Keratinocyte (primary cell): ENCODE measurements at regions not wholly inside any gene's neighbourhood (a gene's known extent, or its start where the extent isn't known, plus 50 kb on each side); places are given as distances from the start of the nearest gene placed in this dataset.

Experiments
- DNase-seq: peaks from one replicate; pipeline ENCODE4 v3.0.0-alpha.2; 2011; ENCODE audit warnings: low read depth, missing footprints, low spot score
- FAIRE-seq: peaks from 2 replicates; lab custom pipeline; 2011; peaks lifted over from hg19 to GRCh38; lab: Jason Lieb, UNC
- H2AFZ ChIP-seq: 2 replicates; pipeline ENCODE4 v1.6.0; 2012; ENCODE audit warnings: low read length, control low read depth, inconsistent platforms; ENCODE audit not compliant: control insufficient read depth
- H3K27ac ChIP-seq: 2 replicates; pipeline ENCODE4 v1.5.1; 2011; ENCODE audit warnings: low read length; ENCODE audit not compliant: control insufficient read depth, insufficient read depth
- H3K27me3 ChIP-seq: 3 replicates; pipeline ENCODE4 v1.6.0; 2011; ENCODE audit warnings: low read length; ENCODE audit not compliant: control insufficient read depth, insufficient read depth; ENCODE audit errors: extremely low read depth
- H3K36me3 ChIP-seq, 2 experiments: 2 replicates in 1 of 2; 3 replicates in 1 of 2; pipeline ENCODE4 v1.5.1; 2011; ENCODE audit warnings: low read length in 2 of 2, mild to moderate bottlenecking in 1 of 2; ENCODE audit not compliant: control insufficient read depth in 2 of 2, insufficient read depth in 2 of 2; ENCODE audit errors: extremely low read depth in 1 of 2
- H3K4me1 ChIP-seq: 3 replicates; pipeline ENCODE4 v1.5.1; 2011; ENCODE audit warnings: low read length; ENCODE audit not compliant: control insufficient read depth, insufficient read depth; ENCODE audit errors: extremely low read depth
- H3K4me2 ChIP-seq: 3 replicates; pipeline ENCODE4 v1.6.0; 2011; ENCODE audit warnings: low read depth, low read length; ENCODE audit not compliant: control insufficient read depth, insufficient read depth; ENCODE audit errors: extremely low read depth
- H3K4me3 ChIP-seq, 3 experiments: fragments of 200-600 bp in 1 of 3; sonication (generic) in 1 of 3; 2 replicates in 2 of 3; 3 replicates in 1 of 3; pipeline ENCODE4 v1.5.1; 2011 to 2016; ENCODE audit warnings: low read length in 3 of 3, mild to moderate bottlenecking in 3 of 3, control low read depth in 2 of 3, inconsistent platforms in 1 of 3, low read depth in 1 of 3, mixed read lengths in 1 of 3, mixed run types in 1 of 3, moderate library complexity in 1 of 3; ENCODE audit not compliant: control insufficient read depth in 2 of 3, insufficient read depth in 2 of 3; ENCODE audit errors: extremely low read depth in 1 of 3
- H3K79me2 ChIP-seq: 2 replicates; pipeline ENCODE4 v1.6.0; 2012; ENCODE audit warnings: low read length; ENCODE audit not compliant: control insufficient read depth, insufficient read depth
- H3K9ac ChIP-seq: 3 replicates; pipeline ENCODE4 v1.6.0; 2011; ENCODE audit warnings: low read length; ENCODE audit not compliant: control insufficient read depth, insufficient read depth; ENCODE audit errors: extremely low read depth
- H3K9me1 ChIP-seq: 3 replicates; pipeline ENCODE4 v1.6.0; 2011; ENCODE audit warnings: low read length; ENCODE audit not compliant: control insufficient read depth, insufficient read depth; ENCODE audit errors: extremely low read depth
- H3K9me3 ChIP-seq: 2 replicates; pipeline ENCODE4 v1.5.1; 2012; ENCODE audit warnings: low read depth, low read length; ENCODE audit not compliant: control insufficient read depth
- H4K20me1 ChIP-seq: 3 replicates; pipeline ENCODE4 v1.6.0; 2011; ENCODE audit warnings: low read length; ENCODE audit not compliant: control insufficient read depth, insufficient read depth; ENCODE audit errors: extremely low read depth
- CTCF ChIP-seq, 3 experiments: IDR thresholded peaks in 1 of 3; conservative IDR thresholded peaks in 1 of 3; optimal IDR thresholded peaks in 1 of 3; 2 replicates in 2 of 3; 3 replicates in 1 of 3; pipeline versions ENCODE3 to v1.5.1; 2011; ENCODE audit warnings: low read length in 3 of 3, mild to moderate bottlenecking in 3 of 3, moderate library complexity in 2 of 3, control low read depth in 1 of 3, inconsistent platforms in 1 of 3; ENCODE audit not compliant: insufficient read depth in 2 of 3; ENCODE audit errors: extremely low read depth in 1 of 3
- EZH2 ChIP-seq: IDR thresholded peaks from one replicate; pipeline ENCODE4 v1.6.1; 2012; ENCODE audit warnings: inconsistent platforms, mild to moderate bottlenecking, low read length, moderate library complexity
- dilution Hi-C: fragments of 300-500 bp; cut with MboI; formaldehyde crosslinking; loops from one replicate; pipeline ENCODE4 v1.7.0; 2020; ENCODE audit warnings: low sequenced_read_pairs; ENCODE audit not compliant: extremely low pct_ligation_motif_present

- Histone ChIP-seq H3K4me3 (no peak overlapping the region), H3K27ac (no peak overlapping the region), H2AFZ (no peak overlapping the region), H3K79me2 (no peaks in the 10 kb centered on the region), H3K27me3 (no peaks in the 10 kb centered on the region), H3K9ac (no peak overlapping the region), H4K20me1 (no peaks in the 10 kb centered on the region), H3K4me1 (peaks cover 69% of the 10 kb centered on the region), H3K9me3 (no peaks in the 10 kb centered on the region), H3K9me1 (no peaks in the 10 kb centered on the region), H3K4me2 (no peak overlapping the region), H3K36me3 (no peaks in the 10 kb centered on the region)
- FAIRE-seq (no peak), DNase-seq (no peak)
- TF ChIP-seq CTCF (optimal IDR thresholded peaks at IDR 0.05 in 1 of 3, IDR thresholded peaks at IDR 0.05 in 1 of 3, conservative IDR thresholded peaks at IDR 0.05 in 1 of 3; ENCODE audit: extremely low read depth in 1 of 3, insufficient read depth in 2 of 3, low read length in 3 of 3) (no peak), EZH2 (no peak)
- dilution Hi-C loops: no loop called here
Measured at GRCh38 chr1:209377995-209378394, 205.5 kb upstream of the CAMK1G start.

GRCh38 chr1:209379280-209379679, 204.2 kb upstream of the CAMK1G start:
- FAIRE-seq (peak; percentile 66), DNase-seq (no peak)
- TF ChIP-seq EZH2: no peak
- peaks cover 75% of the 10 kb centered on the region for H3K4me1 ChIP-seq
- no peak overlapping the region for H3K9ac ChIP-seq
- no peak overlapping the region for H3K27ac ChIP-seq
- no peaks in the 10 kb centered on the region for H3K27me3 ChIP-seq
- no peaks in the 10 kb centered on the region for H3K79me2 ChIP-seq
- H3K9me3 ChIP-seq: no peaks in the 10 kb centered on the region
- H3K9me1 ChIP-seq: no peaks in the 10 kb centered on the region
- H3K4me3 ChIP-seq: no peak overlapping the region
- dilution Hi-C loops: no loop called here
- H3K36me3 ChIP-seq: no peaks in the 10 kb centered on the region
- no peaks in the 10 kb centered on the region for H4K20me1 ChIP-seq
- H3K4me2 ChIP-seq: no peak overlapping the region
- H2AFZ ChIP-seq: no peak overlapping the region

GRCh38 chr1:209380420-209380819, 203.1 kb upstream of the CAMK1G start:
- Histone ChIP-seq H4K20me1 (no peaks in the 10 kb centered on the region), H3K9me1 (no peaks in the 10 kb centered on the region), H3K4me3 (no peak overlapping the region), H3K79me2 (no peaks in the 10 kb centered on the region), H3K4me2 (no peak overlapping the region), H3K27me3 (no peaks in the 10 kb centered on the region), H2AFZ (no peak overlapping the region), H3K9ac (no peak overlapping the region), H3K4me1 (peaks cover 75% of the 10 kb centered on the region), H3K9me3 (no peaks in the 10 kb centered on the region), H3K36me3 (no peaks in the 10 kb centered on the region), H3K27ac (no peak overlapping the region)
- dilution Hi-C loops: no loop called here
- FAIRE-seq: peak; percentile 67
- TF ChIP-seq EZH2: no peak
- no peak for TF ChIP-seq CTCF (optimal IDR thresholded peaks at IDR 0.05 in 1 of 3, IDR thresholded peaks at IDR 0.05 in 1 of 3, conservative IDR thresholded peaks at IDR 0.05 in 1 of 3; ENCODE audit: extremely low read depth in 1 of 3, insufficient read depth in 2 of 3, low read length in 3 of 3)
- DNase-seq: no peak
